ENCODE measurements at regions not wholly inside any gene's neighbourhood (a gene's known extent, or its start where the extent isn't known, plus 50 kb on each side); places are given as distances from the start of the nearest gene placed in this dataset.

GRCh38 chr3:74347563-74348268, 266.7 kb downstream of the CNTN3 start:
- DNase-seq (ENCODE audit: low spot score), result no peak

DNA sequence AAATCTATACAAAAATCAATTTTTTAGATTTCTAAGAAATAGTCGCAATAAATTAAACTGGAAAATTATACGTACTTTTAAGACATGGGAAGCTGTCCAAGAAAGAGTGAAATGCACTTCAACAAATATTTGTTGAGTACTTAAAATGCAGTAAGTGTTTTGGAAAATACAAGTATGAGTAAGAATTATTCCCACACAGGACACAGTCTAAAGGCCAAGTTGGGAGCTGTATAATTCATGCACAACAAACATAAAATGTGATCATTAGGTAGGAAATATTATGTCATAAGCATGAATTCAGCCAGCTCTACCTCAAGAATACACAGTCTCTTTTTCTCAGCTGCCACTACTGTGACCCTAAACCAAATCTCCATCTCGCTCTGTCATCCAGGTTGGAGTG, 267.6 kb downstream of the CNTN3 start:
- no peak for DNase-seq (ENCODE audit: low spot score)

- no peak for DNase-seq (ENCODE audit: low spot score)
Measured at GRCh38 chr3:74345701-74346100, 268.8 kb downstream of the CNTN3 start.

GRCh38 chr3:74344865-74345440, 269.5 kb downstream of the CNTN3 start:
- DNase-seq (ENCODE audit: low spot score), result no peak

DNA sequence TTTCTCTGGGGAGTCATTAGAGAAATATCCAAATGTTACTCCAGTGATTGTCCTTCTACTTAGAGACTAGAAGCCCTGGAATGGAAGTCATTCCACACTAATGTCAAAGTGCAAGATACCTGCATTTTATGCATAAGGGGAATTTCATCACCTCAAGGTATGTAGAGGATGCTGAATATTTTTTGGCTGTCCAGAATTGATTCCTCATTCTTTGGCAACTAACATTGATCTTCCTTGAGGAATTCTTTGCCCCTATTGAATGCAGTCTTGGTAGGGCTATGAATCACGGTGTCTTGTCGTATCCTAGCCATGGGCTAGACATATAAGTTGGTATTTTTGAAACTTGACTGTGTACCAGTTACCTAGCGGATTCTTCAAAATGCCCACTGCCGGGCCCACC, 271.1 kb downstream of the CNTN3 start:
- DNase-seq (ENCODE audit: low spot score), result no peak

GRCh38 chr3:74338998-74339397, 275.5 kb downstream of the CNTN3 start:
- no peak for DNase-seq (ENCODE audit: low spot score)

DNA sequence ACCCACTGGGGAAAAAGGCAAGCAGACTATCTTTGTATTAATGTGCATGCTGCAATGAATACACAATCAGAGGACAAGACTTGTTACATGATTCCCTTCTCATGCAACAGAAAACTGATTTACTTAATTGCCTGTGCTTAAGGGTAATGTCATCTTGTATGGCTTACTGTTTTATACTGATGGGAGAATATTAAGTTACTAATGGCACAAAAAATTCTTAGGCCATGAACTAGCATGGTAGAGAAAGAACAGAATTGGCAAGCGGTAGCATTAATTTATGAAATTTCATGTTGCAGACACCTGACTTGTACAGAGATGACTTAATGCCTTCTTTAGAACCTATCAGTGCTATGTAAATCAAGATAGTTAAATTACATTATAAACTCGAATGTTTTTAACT, 282.3 kb downstream of the CNTN3 start:
- no peak for DNase-seq (ENCODE audit: low spot score)

- no peak for DNase-seq (ENCODE audit: low spot score)
Measured at GRCh38 chr3:74331711-74332110, 282.7 kb downstream of the CNTN3 start.

GRCh38 chr3:74329096-74329495, 285.4 kb downstream of the CNTN3 start:
- DNase-seq (ENCODE audit: low spot score), result no peak

DNA sequence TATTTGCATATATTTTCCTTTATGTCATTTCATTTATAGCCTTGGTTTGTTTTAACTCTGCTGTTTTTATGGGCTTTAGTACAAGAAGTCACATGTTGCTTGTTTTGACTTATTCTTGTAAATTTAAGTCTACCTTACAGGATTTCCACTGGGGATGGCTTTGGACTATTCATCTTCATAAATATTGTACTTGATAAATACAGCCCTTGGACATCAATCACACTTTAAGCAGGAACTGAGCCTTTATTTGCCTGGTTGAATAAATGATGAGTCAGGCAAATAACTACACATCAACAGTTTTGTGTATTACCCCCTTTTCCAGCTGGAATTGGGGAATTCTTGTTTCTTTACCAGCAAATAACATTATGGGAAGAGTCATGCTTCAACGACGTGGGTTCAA, 286.0 kb downstream of the CNTN3 start:
- DNase-seq (ENCODE audit: low spot score), result no peak

- no peak for DNase-seq (ENCODE audit: low spot score)
Measured at GRCh38 chr3:74315291-74315690, 299.2 kb downstream of the CNTN3 start.

DNA sequence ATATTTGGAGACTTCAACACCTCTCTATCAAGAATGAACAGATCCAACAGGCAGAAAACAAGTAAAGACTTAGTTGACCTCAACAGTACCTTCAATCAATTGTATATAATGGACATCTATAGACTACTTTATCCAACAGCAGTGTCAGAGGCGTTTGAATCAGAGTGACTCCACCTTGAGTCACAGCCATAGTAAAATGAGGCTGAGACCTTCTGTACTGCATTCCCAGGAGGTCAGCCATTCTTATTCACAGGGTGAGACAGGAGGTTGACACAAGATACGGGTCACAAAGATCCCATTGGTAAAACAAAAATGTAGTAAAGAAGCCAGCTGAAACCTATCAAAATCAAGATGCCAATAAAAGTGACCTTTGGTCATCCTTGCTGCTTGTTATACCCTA, 299.8 kb downstream of the CNTN3 start:
- DNase-seq (ENCODE audit: low spot score), result no peak

GRCh38 chr3:74309716-74310115, 304.7 kb downstream of the CNTN3 start:
- no peak for DNase-seq (ENCODE audit: low spot score)

- DNase-seq (ENCODE audit: low spot score), result no peak
Measured at GRCh38 chr3:74304424-74304823, 310.0 kb downstream of the CNTN3 start.

GRCh38 chr3:74303711-74304110, 310.7 kb downstream of the CNTN3 start:
- no peak for DNase-seq (ENCODE audit: low spot score)

GRCh38 chr3:74302969-74303368, 311.5 kb downstream of the CNTN3 start:
- no peak for DNase-seq (ENCODE audit: low spot score)

DNA sequence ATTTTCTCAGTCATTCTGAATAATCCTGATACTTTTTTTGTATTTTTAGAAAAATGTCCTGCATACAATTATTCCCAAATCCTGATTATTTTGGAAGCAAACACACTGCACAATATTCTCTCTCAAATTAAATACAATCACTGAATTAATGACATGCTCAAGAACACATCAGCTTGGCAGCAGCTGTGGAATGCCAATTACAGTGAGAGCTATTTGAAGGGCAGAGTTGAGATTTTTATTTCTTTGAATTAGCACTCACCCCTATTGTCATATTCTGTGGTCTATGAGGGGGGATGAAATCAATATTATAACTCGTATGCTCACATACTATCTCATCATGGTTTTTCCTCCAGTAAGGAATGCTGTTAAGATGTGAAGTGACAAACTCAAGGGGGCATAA, 312.2 kb downstream of the CNTN3 start:
- no peak for DNase-seq (ENCODE audit: low spot score)

DNA sequence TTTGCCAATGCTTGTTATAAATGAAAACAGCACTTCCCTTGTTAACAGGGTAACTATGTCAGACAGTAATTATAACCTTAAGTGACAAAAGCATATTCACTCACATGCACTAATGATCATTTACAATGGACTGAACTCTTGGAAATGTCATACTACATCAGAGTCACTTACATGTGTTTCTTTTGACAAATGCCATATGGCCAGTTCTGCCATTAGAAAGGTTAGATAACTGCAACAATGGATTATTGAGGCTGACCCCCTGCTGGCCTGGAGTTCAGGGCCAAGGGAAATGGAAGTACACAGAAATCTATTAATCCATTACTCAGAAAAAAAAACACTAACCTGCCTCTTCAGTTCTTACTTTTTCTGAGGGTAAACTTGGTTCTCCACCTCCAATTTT, 313.4 kb downstream of the CNTN3 start:
- DNase-seq (ENCODE audit: low spot score), result no peak

DNA sequence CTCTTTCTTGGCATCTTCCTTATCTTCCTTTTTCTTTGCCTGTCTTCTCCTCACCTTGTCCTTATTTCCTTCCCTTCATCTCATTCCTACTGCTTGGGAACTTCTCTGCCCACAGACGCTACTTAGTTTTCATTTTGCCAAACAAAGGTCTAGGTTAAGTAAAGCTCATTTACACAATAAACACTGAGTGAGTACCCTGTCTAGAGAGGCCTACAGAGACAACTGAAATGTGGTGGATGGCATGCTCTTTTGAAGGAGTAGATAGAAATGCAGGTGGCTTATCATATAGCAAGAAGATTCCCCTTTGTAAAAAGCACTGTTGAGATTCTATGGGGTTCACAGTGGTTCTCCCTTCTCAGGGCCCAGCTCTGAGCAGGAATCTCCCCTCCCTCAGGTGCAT, 319.0 kb downstream of the CNTN3 start:
- DNase-seq (ENCODE audit: low spot score), result no peak

DNA sequence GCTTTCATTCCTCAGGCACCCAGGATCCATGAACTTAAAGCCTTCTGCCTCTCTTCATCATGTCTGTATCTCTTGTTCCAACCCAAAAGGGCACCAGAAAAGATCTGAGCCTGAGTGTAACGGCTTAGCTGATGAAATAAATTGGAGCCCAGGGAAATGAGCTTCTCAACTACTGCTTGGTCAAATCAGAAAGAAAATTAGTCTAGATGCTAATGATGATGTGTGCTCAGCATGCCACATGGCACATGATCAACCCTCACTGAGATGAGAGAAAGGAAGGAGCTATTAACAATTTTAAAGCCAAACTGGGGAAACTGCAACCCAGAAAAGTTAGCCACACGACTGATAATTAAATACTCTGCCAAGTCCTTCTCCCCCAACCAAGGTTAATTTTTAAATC, 325.7 kb downstream of the CNTN3 start:
- no peak for DNase-seq (ENCODE audit: low spot score)

DNA sequence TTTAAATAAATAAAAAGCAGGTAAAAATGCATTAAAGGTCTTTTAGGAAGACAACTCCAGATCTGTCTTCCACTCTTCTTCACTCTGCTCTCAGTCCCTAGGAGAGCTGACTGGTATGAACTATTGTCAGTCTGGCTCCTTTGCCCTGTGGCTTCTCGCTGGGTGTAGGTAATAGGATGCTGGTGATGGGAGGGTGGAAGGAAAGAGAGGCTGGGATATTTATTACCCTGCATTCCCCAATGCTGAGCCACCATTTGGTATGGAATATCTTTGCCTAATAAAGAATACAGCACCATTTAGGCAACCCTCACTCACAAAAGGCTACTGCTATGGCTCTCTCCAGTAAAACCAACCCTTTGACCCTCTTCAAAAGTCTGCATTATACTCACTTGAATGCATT, 326.9 kb downstream of the CNTN3 start:
- no peak for DNase-seq (ENCODE audit: low spot score)

- DNase-seq (ENCODE audit: low spot score), result no peak
Measured at GRCh38 chr3:74282202-74282601, 332.3 kb downstream of the CNTN3 start.

DNA sequence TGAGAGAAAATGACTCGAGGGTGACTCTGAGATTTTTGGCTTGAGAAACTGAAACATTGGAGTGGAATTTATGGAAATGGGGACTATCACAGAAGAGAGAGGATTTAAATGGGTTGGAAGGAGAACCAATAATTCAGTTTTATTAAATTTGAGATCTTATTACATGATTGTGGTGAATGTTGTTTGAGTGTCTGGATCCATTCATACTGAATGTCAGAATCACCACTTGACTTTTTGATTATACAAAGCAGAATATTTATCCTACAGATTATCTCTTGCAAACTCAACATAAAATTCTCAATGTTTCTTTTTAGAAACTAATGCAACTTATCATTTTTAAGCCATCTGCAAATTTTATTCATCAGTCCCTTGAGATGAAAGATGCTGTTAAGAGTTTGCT, 332.8 kb downstream of the CNTN3 start:
- DNase-seq (ENCODE audit: low spot score), result no peak

Measured in kidney capillary endothelial cell (primary cell).